GM12878 (cell line): ENCODE measurements at regions not wholly inside any gene's neighbourhood (a gene's known extent, or its start where the extent isn't known, plus 50 kb on each side); places are given as distances from the start of the nearest gene placed in this dataset.
"Not testable (repeated sequence)": the region's sequence is repeated elsewhere in the genome, so short reads cannot be mapped to it uniquely, and the experiment has no call there.

ENCODE experiments used
- BRCA1 ChIP-seq: IDR thresholded peaks from 2 replicates; pipeline ENCODE4 v1.6.1; 2011; ENCODE audit warnings: low read depth, low read length, improper control_type of control experiment
- CTCF ChIP-seq, 3 experiments: IDR thresholded peaks in 2 of 3; conservative IDR thresholded peaks in 1 of 3; 2 replicates each; pipeline ENCODE4 v1.5.1; 2011; ENCODE audit warnings: low read depth in 3 of 3, low read length in 3 of 3, mild to moderate bottlenecking in 3 of 3, control low read depth in 2 of 3, moderate library complexity in 2 of 3, inconsistent platforms in 1 of 3, mixed read lengths in 1 of 3; ENCODE audit not compliant: control insufficient read depth in 2 of 3, insufficient read depth in 1 of 3; ENCODE audit errors: extremely low read depth in 1 of 3
- EZH2 ChIP-seq: IDR thresholded peaks from 2 replicates; pipeline ENCODE4 v1.6.1; 2012; ENCODE audit warnings: low read depth, mild to moderate bottlenecking, control low read depth, inconsistent platforms, low read length, borderline replicate concordance; ENCODE audit not compliant: control insufficient read depth
- FOXM1 ChIP-seq: IDR thresholded peaks from 2 replicates; pipeline ENCODE4 v1.6.1; 2012; ENCODE audit warnings: low read depth, mild to moderate bottlenecking, inconsistent platforms, low read length, moderate library complexity
- HDAC2 ChIP-seq: fragments of 200-600 bp; sonication (generic); IDR thresholded peaks from 2 replicates; pipeline ENCODE4 v1.6.1; 2017
- MAX ChIP-seq: IDR thresholded peaks from 2 replicates; pipeline ENCODE4 v1.6.1; 2012; ENCODE audit warnings: low read depth, low read length, improper control_type of control experiment
- POLR2A ChIP-seq: IDR thresholded peaks from 2 replicates; pipeline ENCODE4 v1.6.1; 2011; ENCODE audit warnings: low read depth, mild to moderate bottlenecking, low read length
- REST ChIP-seq: IDR thresholded peaks from 2 replicates; pipeline ENCODE4 v1.6.1; 2012; ENCODE audit warnings: mild to moderate bottlenecking, low read depth, low read length
- SMC3 ChIP-seq: IDR thresholded peaks from 2 replicates; pipeline ENCODE4 v1.6.1; 2011; ENCODE audit warnings: low read length, improper control_type of control experiment, borderline replicate concordance
- USF2 ChIP-seq: IDR thresholded peaks from 2 replicates; pipeline ENCODE4 v1.6.1; 2011; ENCODE audit warnings: low read depth, low read length, improper control_type of control experiment, borderline replicate concordance
- ZNF24 ChIP-seq: fragments of 450-650 bp; IDR thresholded peaks from 2 replicates; pipeline ENCODE4 v1.6.1; 2017; ENCODE audit warnings: antibody characterized with exemption, mild to moderate bottlenecking

- not testable (repeated sequence) for TF ChIP-seq FOXM1; ZNF24; POLR2A; BRCA1; MAX; CTCF (IDR thresholded peaks at IDR 0.05 in 2 of 3, conservative IDR thresholded peaks at IDR 0.05 in 1 of 3; ENCODE audit: control insufficient read depth in 2 of 3, extremely low read depth in 1 of 3, insufficient read depth in 1 of 3, low read depth in 3 of 3, low read length in 3 of 3); REST; HDAC2; USF2; EZH2; SMC3
These were observed 682.0 kb downstream of the RFPL4B start for GRCh38 chr6:113029161-113029560.
